ENCODE measurements at regions not wholly inside any gene's neighbourhood (a gene's known extent, or its start where the extent isn't known, plus 50 kb on each side); places are given as distances from the start of the nearest gene placed in this dataset.
A peak's percentile ranks its signal among the peaks of the same experiment; 100 is the strongest.

GRCh38 chr7:34275624-34276023, 370.3 kb downstream of the BMPER start:
- no peak for DNase-seq (ENCODE audit: low read depth)

DNA sequence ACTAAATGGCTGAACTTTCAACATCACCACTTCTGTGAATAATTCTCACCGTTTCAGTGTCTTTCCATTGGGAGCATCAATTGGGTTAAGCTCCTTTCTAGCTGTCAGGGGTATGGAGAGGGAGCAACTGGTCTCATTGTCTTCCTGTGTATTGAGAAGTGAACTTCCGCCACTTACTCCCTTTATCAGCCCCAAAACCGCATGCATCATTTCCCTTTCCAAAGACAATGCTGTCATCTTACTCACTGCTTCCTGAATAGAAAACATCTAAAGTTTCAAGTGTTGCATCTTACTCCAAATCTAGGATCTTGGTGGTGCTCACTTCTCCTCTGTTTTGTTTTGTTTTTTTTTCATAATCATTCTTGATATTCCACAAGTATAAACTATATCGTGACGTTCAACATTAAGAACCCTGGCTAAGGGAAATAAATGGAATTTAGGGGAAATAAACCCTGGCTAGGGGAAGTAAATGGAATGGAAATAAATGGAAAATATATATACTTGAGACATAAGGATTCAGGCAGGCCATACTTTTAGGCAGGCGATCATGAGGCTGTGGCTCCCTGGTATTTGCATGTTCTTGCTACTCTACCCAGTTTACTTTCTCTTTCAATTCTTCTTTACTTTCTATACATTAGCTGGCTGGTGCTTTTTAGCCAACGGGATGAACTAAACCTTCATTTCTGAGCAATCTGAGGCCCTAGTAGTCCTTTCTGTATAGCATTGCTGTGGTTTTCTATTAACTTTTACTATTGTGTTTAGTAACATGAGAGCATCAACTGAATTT, 371.9 kb downstream of the BMPER start:
- DNase-seq (ENCODE audit: low read depth): no peak

- DNase-seq (ENCODE audit: low read depth): no peak
Measured at GRCh38 chr7:34277803-34278199, 372.5 kb downstream of the BMPER start.

GRCh38 chr7:34281260-34281659, 375.9 kb downstream of the BMPER start:
- DNase-seq (ENCODE audit: low read depth): no peak

DNA sequence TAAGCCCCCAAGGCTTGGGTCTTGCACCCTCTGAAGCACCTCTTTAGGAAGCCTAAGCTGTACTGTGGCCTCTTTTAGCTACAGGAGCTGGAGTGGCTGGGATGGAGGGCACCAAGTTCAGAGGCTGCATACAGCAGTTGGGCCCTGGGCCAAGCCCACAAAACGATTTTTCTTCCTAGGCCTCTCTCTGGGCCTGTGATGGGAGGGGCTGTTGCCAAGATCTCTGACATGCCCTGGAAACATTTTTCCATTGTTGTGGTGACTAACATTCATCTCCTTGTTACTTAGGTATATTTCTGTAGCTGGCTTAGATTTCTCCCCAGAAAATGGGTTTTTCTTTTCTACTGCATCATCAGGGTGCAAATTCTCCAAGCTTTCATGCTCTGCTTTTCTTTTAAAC, 375.7 kb upstream of the NPSR1 start:
- DNase-seq (ENCODE audit: low read depth): no peak

- DNase-seq (ENCODE audit: low read depth): no peak
Measured at GRCh38 chr7:34296663-34297062, 361.4 kb upstream of the NPSR1 start.

- DNase-seq (ENCODE audit: low read depth): no peak
Measured at GRCh38 chr7:34298492-34299013, 359.5 kb upstream of the NPSR1 start.

- no peak for DNase-seq (ENCODE audit: low read depth)
Measured at GRCh38 chr7:34299066-34299465, 359.0 kb upstream of the NPSR1 start.

DNA sequence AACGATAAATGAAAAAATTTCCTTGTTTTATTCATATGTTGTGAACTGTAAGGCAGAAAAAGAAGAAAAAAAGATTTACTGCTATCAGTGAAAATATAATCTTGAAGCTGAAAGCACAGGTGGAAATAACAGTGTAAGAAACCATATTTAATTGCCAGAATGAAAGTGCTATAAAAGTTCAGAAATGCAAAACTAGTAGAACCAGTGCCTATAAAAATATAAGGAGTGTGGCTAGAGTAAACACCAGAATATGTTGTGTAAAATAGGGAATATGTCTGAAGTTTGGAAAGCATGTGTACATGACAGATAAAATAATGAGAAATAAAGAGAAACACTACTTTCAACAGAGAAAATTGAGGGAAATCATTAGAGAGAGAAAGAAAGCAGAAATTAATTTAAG, 350.5 kb upstream of the NPSR1 start:
- no peak for DNase-seq (ENCODE audit: low read depth)

DNA sequence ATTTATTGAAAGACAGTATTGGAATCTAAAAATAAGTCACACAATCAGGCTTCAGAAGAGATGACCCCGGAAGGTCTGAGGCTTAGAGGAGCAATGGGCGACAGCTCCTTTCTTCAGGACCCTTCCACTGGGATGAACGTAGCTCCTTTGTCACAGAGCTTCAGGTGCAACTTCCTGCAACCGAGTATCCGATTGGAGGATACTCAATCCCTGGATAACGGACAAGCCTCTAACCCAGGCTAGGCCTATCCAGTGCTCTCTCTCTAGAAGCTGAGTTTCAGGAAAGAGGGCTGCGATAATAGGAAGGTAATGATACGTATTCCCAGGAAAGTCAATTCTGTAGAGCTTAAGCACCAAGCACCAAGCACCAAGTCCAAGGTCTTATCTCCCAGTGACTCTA, 349.4 kb upstream of the NPSR1 start:
- no peak for DNase-seq (ENCODE audit: low read depth)

DNA sequence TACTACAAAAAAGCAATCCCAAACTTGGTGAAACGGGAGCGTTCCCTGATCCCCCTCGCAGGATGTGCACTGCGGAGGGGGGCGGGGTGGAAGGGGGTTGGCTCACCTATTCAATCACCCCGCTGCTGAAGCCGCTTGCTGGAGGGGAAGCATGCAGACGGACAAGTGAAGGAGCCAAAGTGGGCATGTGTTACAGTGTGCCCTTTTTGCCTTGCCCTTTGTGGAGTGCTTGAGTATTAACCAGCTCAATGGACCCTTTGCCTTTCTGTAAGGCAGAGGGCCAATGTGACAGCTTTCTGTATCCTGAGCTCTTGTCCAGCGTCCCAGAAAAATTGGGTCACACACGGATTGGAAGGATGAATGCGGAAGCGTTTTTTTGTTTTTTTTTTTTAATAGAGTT, 348.9 kb upstream of the NPSR1 start:
- DNase-seq (ENCODE audit: low read depth): no peak

DNA sequence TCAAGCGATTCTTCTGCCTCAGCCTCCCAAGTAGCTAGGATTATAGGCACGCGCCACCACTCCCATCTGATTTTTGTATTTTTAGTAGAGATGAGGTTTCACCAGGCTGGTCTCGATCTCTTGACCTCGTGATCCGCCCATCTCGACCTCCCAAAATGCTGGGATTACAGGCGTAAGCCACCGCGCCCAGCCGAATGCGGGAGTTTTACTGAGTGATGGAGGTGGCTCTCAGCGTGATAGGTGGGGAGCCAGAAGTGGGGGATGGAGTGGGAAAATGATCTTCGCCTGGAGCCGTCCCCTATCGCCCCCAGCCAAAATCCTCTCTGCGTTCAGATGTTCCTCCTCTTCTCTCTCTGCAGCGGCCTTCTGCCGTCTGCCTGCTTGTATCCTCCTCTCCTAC, 348.4 kb upstream of the NPSR1 start:
- no peak for DNase-seq (ENCODE audit: low read depth)

GRCh38 chr7:34311591-34311990, 346.4 kb upstream of the NPSR1 start:
- no peak for DNase-seq (ENCODE audit: low read depth)

DNA sequence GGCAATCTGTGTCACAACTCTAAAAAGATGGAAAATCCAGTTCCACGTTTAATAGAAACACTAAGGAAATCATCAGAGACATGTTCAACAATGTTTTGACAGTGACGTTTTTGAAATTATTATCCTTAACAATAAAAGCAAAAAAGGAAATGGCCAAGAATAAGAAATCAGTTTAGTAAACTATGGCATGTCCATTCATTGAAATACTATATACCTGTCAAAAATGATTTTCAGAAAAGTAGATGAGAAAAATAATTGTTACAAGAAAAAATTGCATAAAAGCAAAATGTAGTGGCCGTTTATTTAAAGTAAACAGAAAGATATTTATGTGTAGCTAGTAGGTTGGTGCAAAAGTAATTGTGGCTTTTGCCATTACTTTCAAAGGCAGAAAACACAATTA, 345.4 kb upstream of the NPSR1 start:
- no peak for DNase-seq (ENCODE audit: low read depth)

DNA sequence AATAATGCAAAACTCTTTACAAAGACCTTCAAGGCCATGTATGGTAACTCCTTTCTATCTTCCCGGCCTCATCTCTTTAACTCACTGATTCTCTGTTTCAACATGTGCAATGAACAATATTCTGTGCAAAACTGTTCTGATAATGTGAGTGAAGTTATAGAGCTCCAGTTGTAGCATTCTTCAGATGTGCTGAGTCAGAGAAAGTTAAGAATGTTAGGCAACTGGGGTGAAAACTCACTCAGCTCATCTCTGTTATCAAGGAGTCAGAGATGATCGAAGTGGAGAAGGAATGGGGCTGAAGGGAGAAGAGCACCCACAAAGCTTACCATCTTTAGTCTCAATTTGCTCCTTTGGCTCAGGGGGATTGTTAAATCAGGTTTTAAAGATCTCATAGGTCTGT, 344.7 kb upstream of the NPSR1 start:
- DNase-seq (ENCODE audit: low read depth): no peak

GRCh38 chr7:34315032-34315431, 343.0 kb upstream of the NPSR1 start:
- DNase-seq (ENCODE audit: low read depth): peak; percentile 27

- DNase-seq (ENCODE audit: low read depth): no peak
Measured at GRCh38 chr7:34317039-34317438, 341.0 kb upstream of the NPSR1 start.

- no peak for DNase-seq (ENCODE audit: low read depth)
Measured at GRCh38 chr7:34320412-34320811, 337.6 kb upstream of the NPSR1 start.

DNA sequence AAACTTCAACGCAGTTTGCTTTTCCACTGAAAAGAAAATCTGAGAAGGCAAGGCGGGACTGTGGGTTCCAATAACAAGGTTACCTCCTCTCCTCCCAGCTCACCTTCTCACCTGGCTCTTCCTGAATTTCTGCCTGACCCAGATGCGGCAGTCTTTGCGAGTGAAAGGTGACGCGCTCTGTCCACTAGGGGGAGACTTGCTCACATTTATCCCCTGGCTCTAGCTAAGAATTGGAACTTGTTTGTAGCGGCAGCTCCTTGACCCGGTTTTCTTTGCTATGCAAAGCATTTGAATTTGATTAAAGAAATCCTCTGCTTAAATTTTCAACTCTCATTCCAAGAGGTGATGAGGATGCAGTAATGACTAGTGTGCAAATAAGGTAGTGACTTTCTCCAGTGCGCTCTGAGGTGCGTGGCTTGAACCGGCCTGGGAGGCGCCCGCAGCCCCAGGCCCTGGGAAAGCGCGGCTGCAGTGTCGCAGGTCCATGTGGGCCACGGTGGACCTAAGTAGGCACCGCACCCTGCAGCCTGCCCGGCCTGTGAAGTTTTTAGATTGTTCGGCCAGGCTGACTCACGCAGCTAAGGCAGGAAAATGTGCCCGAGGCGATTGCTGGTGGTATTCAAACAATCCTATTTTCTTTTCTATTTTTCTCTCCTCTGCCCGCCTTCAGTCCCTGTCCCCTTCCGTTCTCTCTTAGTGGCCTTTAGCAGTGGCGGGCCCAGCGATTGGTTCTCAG, 336.9 kb upstream of the NPSR1 start:
- DNase-seq (ENCODE audit: low read depth): peak; percentile 55

DNA sequence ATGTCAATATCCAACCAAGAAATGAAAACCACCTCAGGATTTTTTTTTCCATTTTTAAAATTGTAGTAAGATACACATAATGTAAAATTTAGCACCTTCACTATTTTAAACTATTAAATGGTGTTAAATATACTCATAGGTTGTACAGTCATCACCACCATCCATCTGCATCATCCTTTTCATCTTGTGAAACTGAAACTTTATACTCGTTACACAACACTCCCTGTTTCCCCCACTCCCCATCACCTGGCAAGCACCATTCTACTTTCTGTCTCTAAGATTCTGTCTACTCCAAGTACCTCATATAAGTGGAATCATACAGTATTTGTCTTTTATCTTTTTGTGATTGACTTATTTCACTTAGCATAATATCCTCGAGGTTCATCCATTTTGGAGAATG, 335.2 kb upstream of the NPSR1 start:
- DNase-seq (ENCODE audit: low read depth): no peak

DNA sequence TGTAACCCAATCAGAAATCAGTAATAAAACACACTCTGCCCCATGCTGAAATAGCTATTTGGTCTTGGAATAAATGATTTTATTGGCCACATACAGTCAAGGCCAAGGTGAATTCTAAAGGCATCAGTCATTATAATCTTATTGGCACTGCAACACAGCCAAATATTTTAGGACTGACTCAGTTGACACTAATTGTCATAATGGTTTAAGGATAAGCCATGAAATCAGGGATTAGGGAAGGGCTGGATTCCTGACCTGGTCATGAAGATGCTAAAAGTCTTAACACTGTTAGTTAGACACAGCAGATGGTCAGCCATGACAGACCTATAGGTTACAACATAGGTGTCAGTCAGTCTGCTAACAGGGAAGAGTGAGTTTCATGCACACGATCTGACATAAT, 330.3 kb upstream of the NPSR1 start:
- no peak for DNase-seq (ENCODE audit: low read depth)

DNA sequence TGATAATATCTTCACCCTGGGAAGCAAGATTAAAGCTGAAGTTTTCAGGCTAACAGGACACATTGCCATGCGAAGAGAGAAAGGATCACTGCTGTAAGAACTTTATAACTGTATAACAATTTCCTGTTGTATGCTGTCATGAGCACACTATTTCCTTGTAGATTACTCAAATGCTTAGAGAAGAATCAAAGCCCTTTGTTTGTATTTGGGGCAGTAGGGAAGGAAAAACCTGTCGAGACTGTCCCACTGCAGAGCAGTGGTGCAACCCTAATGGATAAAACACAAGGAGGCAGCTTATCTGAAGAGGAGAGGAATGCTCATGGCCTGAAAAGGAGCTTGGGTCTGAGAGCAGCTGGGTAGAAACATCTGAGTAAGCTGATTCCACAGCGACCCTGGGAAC, 327.7 kb upstream of the NPSR1 start:
- no peak for DNase-seq (ENCODE audit: low read depth)

GRCh38 chr7:34331102-34331501, 326.9 kb upstream of the NPSR1 start:
- DNase-seq (ENCODE audit: low read depth): no peak

DNA sequence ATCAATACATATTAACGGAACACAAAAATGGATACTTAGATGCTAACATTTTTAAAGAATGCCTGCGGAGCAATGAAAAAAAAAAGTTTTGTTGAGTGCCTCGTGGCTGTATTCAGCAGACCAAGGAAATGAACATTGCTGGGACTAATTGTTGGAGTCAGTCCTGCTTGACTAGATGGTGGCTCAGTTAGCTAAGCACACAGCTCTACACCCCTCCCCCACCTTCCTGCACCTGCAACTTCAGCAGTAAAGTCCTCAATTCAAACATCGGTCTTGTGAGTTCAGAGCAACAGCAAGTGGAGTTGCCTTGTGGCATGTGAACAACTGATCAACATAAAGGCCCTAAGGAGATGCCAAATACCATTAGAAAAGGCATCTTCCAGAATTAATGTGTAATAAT, 326.0 kb upstream of the NPSR1 start:
- no peak for DNase-seq (ENCODE audit: low read depth)

Data from fibroblast of gingiva (primary cell).